ENCODE measurements at regions not wholly inside any gene's neighbourhood (a gene's known extent, or its start where the extent isn't known, plus 50 kb on each side); places are given as distances from the start of the nearest gene placed in this dataset.

- TF ChIP-seq, protein P1, sequence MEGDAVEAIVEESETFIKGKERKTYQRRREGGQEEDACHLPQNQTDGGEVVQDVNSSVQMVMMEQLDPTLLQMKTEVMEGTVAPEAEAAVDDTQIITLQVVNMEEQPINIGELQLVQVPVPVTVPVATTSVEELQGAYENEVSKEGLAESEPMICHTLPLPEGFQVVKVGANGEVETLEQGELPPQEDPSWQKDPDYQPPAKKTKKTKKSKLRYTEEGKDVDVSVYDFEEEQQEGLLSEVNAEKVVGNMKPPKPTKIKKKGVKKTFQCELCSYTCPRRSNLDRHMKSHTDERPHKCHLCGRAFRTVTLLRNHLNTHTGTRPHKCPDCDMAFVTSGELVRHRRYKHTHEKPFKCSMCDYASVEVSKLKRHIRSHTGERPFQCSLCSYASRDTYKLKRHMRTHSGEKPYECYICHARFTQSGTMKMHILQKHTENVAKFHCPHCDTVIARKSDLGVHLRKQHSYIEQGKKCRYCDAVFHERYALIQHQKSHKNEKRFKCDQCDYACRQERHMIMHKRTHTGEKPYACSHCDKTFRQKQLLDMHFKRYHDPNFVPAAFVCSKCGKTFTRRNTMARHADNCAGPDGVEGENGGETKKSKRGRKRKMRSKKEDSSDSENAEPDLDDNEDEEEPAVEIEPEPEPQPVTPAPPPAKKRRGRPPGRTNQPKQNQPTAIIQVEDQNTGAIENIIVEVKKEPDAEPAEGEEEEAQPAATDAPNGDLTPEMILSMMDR (IDR thresholded peaks at IDR 0.05) = no peak
- TF ChIP-seq POLR2AphosphoS5 (IDR thresholded peaks at IDR 0.05) = no peak
Observed at GRCh38 chr20:18986895-18987580, 173.5 kb downstream of the SCP2D1 start.

All from breast epithelium (tissue), 3 donors.